CD4-positive, alpha-beta T cell (primary cell): ENCODE measurements at regions not wholly inside any gene's neighbourhood (a gene's known extent, or its start where the extent isn't known, plus 50 kb on each side); places are given as distances from the start of the nearest gene placed in this dataset.
"Not testable (repeated sequence)": the region's sequence is repeated elsewhere in the genome, so short reads cannot be mapped to it uniquely, and the experiment has no call there.

Source experiments
- ATAC-seq: fragments of 200-7000 bp; cut with Tn5 transposase; one replicate; pipeline ENCODE4 v1.10.0; 2022; ENCODE audit warnings: mild to moderate bottlenecking; ENCODE audit not compliant: poor library complexity
- CTCF ChIA-PET: fragments of 350-600 bp; sonication (Branson Sonifier 250); formaldehyde crosslinking; loops from one replicate; lab custom pipeline; 2021; ENCODE audit warnings: antibody characterized with exemption, inconsistent platforms; lab: Charles Lee
- POLR2A ChIA-PET: fragments of 350-600 bp; sonication (Branson Sonifier 250); formaldehyde crosslinking; loops from one replicate; lab custom pipeline; 2021; ENCODE audit warnings: antibody characterized with exemption, inconsistent platforms; lab: Charles Lee
- DNase-seq, 14 experiments: peaks; one replicate each; pipeline ENCODE4 v3.0.0-alpha.2; 2013 to 2020; ENCODE audit warnings: mixed read lengths in 2 of 14
- H3K27ac ChIP-seq, 2 donors: one replicate each; pipeline versions ENCODE4 v1.5.1 to v1.7.0; 2013; ENCODE audit warnings: low read length in 2 of 2, low read depth in 1 of 2, mild to moderate bottlenecking in 1 of 2
- H3K27me3 ChIP-seq, 2 experiments: 1 replicate in 1 of 2; 2 replicates in 1 of 2; pipeline versions ENCODE4 v1.6.1 to v1.7.0; 2013; ENCODE audit warnings: low read length in 2 of 2, control low read depth in 1 of 2, mild to moderate bottlenecking in 1 of 2, moderate library complexity in 1 of 2; ENCODE audit not compliant: insufficient read depth in 2 of 2, control insufficient read depth in 1 of 2
- H3K36me3 ChIP-seq: one replicate; pipeline ENCODE4 v1.6.1; 2013; ENCODE audit warnings: low read length, control low read depth; ENCODE audit not compliant: insufficient read depth
- H3K4me1 ChIP-seq: one replicate; pipeline ENCODE4 v1.6.1; 2013; ENCODE audit warnings: low read length, control low read depth; ENCODE audit not compliant: insufficient read depth
- H3K4me3 ChIP-seq: one replicate; pipeline ENCODE4 v1.5.1; 2013; ENCODE audit warnings: mild to moderate bottlenecking, low read length, moderate library complexity
- H3K9me3 ChIP-seq, 2 experiments: 1 replicate in 1 of 2; 2 replicates in 1 of 2; pipeline versions ENCODE4 v1.6.1 to v1.7.0; 2013; ENCODE audit warnings: low read length in 2 of 2, mild to moderate bottlenecking in 2 of 2, control low read depth in 1 of 2, moderate library complexity in 1 of 2; ENCODE audit not compliant: control insufficient read depth in 1 of 2, insufficient read depth in 1 of 2
- H3K27ac Mint-ChIP-seq: one replicate; pipeline ENCODE4 v1.8.0; 2020; ENCODE audit warnings: mixed read lengths
- H3K27me3 Mint-ChIP-seq: one replicate; pipeline ENCODE4 v1.8.0; 2021; ENCODE audit warnings: mixed read lengths
- H3K36me3 Mint-ChIP-seq: one replicate; pipeline ENCODE4 v1.8.0; 2021; ENCODE audit warnings: low read depth, mixed read lengths
- H3K4me1 Mint-ChIP-seq: one replicate; pipeline ENCODE4 v1.8.0; 2021; ENCODE audit warnings: low read depth, mixed read lengths
- H3K4me3 Mint-ChIP-seq: one replicate; pipeline ENCODE4 v1.8.0; 2020; ENCODE audit warnings: mild to moderate bottlenecking, mixed read lengths
- H3K9me3 Mint-ChIP-seq: one replicate; pipeline ENCODE4 v1.8.0; 2020; ENCODE audit warnings: mixed read lengths
- intact Hi-C, 2 experiments: fragments of 100-400 bp; cut with DNase I in 1 of 2; cut with micrococcal nuclease in 1 of 2; formaldehyde crosslinking; loops; one replicate each; pipeline versions ENCODE4 v1.15.1 to v1.9.0; 2023 to 2025; cut with DNase I, micrococcal nuclease
- TF ChIP-seq, protein P1 (sequence below): fragments of 200-600 bp; IDR thresholded peaks from one replicate; pipeline ENCODE4 v1.8.0; 2022; ENCODE audit warnings: antibody characterized with exemption, mild to moderate bottlenecking

DNA sequence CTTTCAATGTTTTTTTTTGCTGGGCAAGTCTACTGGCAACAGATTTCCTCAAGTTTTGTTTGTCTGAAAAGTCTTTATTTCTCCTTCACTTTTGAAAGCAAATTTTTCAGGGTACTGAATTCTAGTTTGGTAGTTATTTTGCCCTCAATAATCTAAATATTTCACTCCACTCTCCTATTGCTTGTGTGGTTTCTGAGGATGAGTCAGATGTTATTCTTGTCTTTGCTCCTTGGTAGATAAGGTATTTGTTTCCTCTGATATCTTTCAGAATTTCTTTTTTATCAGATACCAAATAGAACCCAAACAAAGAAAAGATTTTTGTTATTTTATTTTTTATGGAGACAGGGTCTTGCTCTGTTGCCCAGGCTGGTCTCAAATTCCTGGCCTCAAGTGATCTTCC, 99.2 kb upstream of the MALRD1 start:
- POLR2A ChIA-PET, result no interaction called here
- no peak for ATAC-seq

DNA sequence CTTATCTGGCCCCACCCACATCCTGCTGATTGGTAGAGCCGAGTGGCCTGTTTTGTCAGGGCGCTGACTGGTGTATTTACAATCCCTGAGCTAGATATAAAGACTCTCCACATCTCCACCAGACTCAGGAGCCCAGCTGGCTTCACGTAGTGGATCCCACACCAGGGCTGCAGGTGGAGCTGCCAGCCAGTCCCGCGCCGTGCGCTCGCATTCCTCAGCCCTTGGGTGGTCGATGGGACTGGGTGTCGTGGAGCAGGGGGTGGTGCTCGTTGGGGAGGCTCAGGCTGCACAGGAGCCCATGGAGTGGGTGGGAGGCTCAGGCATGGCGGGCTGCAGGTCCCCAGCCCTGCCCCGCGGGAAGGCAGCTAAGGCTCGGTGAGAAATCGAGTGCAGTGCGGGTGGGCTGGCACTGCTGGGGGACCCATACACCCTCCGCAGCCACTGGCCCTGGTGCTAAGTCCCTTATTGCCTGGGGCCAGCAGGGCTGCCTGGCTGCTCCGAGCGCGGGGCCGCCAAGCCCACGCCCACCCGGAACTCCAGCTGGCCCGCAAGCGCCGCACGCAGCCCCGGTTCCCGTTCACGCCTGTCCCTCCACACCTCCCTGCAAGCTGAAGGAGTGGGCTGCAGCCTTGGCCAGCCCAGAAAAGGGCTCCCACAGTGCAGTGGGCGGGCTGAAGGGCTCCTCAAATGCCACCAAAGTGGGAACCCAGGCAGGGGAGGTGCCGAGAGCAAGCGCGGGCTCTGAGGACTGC, 97.4 kb upstream of the MALRD1 start:
- H3K9me3 Mint-ChIP-seq, CTCF ChIA-PET, H3K27ac Mint-ChIP-seq, H3K4me3 ChIP-seq, H3K4me3 Mint-ChIP-seq, H3K9me3 ChIP-seq, H3K27me3 Mint-ChIP-seq, POLR2A ChIA-PET, H3K4me1 Mint-ChIP-seq, H3K36me3 ChIP-seq, H3K27ac ChIP-seq, H3K27me3 ChIP-seq, ATAC-seq, H3K36me3 Mint-ChIP-seq, DNase-seq, H3K4me1 ChIP-seq, intact Hi-C loops: not testable (repeated sequence)

More for the DNA sequence above, 99.2 kb upstream of the MALRD1 start:
- H3K4me1 ChIP-seq, result no peaks in the 10 kb centered on the region
- no peak overlapping the region for H3K27ac ChIP-seq
- H3K4me1 Mint-ChIP-seq, result no peaks in the 10 kb centered on the region
- H3K4me3 ChIP-seq, result no peak overlapping the region
- peaks cover 0 to 13% of the 10 kb centered on the region in 2 experiments for H3K9me3 ChIP-seq
- no peak for DNase-seq
- no peaks in the 10 kb centered on the region for H3K36me3 ChIP-seq
- CTCF ChIA-PET, result no interaction called here
- H3K9me3 Mint-ChIP-seq, result peaks cover 6% of the 10 kb centered on the region
- H3K36me3 Mint-ChIP-seq, result no peaks in the 10 kb centered on the region
- H3K4me3 Mint-ChIP-seq, result no peak overlapping the region
- TF ChIP-seq, protein P1, sequence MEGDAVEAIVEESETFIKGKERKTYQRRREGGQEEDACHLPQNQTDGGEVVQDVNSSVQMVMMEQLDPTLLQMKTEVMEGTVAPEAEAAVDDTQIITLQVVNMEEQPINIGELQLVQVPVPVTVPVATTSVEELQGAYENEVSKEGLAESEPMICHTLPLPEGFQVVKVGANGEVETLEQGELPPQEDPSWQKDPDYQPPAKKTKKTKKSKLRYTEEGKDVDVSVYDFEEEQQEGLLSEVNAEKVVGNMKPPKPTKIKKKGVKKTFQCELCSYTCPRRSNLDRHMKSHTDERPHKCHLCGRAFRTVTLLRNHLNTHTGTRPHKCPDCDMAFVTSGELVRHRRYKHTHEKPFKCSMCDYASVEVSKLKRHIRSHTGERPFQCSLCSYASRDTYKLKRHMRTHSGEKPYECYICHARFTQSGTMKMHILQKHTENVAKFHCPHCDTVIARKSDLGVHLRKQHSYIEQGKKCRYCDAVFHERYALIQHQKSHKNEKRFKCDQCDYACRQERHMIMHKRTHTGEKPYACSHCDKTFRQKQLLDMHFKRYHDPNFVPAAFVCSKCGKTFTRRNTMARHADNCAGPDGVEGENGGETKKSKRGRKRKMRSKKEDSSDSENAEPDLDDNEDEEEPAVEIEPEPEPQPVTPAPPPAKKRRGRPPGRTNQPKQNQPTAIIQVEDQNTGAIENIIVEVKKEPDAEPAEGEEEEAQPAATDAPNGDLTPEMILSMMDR, result no peak
- H3K27ac Mint-ChIP-seq, result no peak overlapping the region
- H3K27me3 Mint-ChIP-seq, result no peaks in the 10 kb centered on the region
- H3K27me3 ChIP-seq, result no peaks in the 10 kb centered on the region
- intact Hi-C loops, result no loop called here

DNA sequence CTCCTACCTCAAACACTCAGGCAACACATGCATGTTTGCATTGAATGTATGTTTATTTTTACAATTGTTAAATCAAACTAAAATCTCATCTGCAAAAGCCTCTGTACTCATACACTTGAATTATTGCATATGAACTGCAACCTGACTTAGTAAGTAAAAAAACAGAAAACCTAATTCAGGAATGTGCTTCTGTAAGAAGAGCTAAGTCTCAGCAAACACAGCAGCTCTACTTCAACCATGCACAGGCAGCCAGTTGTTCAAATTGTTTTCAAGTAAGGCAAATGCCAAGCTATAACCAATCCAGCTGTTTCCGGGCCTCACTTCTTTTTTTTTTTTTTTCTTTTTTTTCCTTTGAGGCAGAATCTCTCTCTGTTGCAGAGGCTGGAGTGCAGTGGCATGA, 93.5 kb upstream of the MALRD1 start:
- H3K4me1 ChIP-seq, result no peaks in the 10 kb centered on the region
- CTCF ChIA-PET, result no interaction called here
- no peak for DNase-seq
- H3K4me3 ChIP-seq, result no peak overlapping the region
- no peaks in the 10 kb centered on the region for H3K36me3 ChIP-seq
- POLR2A ChIA-PET, result no interaction called here
- ATAC-seq, result no peak
- no peak overlapping the region for H3K4me3 Mint-ChIP-seq
- no peaks in the 10 kb centered on the region for H3K36me3 Mint-ChIP-seq
- TF ChIP-seq, protein P1, result no peak
- H3K27me3 Mint-ChIP-seq, result no peaks in the 10 kb centered on the region
- peaks cover 2% of the 10 kb centered on the region for H3K9me3 Mint-ChIP-seq
- no peak overlapping the region for H3K27ac Mint-ChIP-seq
- intact Hi-C loops, result no loop called here
- H3K9me3 ChIP-seq, result peaks cover 0 to 23% of the 10 kb centered on the region in 2 experiments
- no peak overlapping the region for H3K27ac ChIP-seq
- H3K27me3 ChIP-seq, result no peaks in the 10 kb centered on the region
- no peaks in the 10 kb centered on the region for H3K4me1 Mint-ChIP-seq

DNA sequence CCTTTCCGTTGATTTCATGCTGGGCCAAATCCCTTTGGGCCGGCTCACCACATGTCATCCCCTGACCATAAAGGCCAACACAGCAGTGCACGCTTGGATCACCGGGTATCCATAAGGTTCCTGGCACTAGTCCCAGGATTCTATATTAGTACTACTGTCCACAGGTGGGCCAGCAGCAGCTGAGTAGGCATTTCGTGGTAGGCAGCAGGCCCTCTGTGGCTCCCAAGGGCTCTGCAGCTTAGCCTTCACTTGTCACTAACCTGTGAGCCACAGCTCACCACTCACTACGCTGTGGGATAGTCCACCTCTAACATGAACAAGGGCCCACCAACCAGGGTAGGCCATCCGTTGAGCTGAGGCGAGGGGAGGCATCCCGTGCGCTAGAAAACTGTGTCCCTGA, 89.2 kb upstream of the MALRD1 start:
- Mint-ChIP-seq H3K27ac (no peak overlapping the region), H3K4me1 (no peaks in the 10 kb centered on the region), H3K36me3 (no peaks in the 10 kb centered on the region), H3K9me3 (peaks cover 2% of the 10 kb centered on the region), H3K27me3 (no peaks in the 10 kb centered on the region), H3K4me3 (no peak overlapping the region)
- intact Hi-C loops, result no loop called here
- POLR2A ChIA-PET, result no interaction called here
- Histone ChIP-seq H3K27me3 (no peaks in the 10 kb centered on the region), H3K27ac (no peak overlapping the region), H3K4me1 (no peaks in the 10 kb centered on the region), H3K4me3 (no peak overlapping the region), H3K36me3 (no peaks in the 10 kb centered on the region), H3K9me3 (peaks cover 0 to 20% of the 10 kb centered on the region in 2 experiments)
- TF ChIP-seq, protein P1, result no peak
- ATAC-seq, result no peak
- CTCF ChIA-PET, result no interaction called here
- no peak for DNase-seq
